ENCODE measurements at regions not wholly inside any gene's neighbourhood (a gene's known extent, or its start where the extent isn't known, plus 50 kb on each side); places are given as distances from the start of the nearest gene placed in this dataset.

DNA sequence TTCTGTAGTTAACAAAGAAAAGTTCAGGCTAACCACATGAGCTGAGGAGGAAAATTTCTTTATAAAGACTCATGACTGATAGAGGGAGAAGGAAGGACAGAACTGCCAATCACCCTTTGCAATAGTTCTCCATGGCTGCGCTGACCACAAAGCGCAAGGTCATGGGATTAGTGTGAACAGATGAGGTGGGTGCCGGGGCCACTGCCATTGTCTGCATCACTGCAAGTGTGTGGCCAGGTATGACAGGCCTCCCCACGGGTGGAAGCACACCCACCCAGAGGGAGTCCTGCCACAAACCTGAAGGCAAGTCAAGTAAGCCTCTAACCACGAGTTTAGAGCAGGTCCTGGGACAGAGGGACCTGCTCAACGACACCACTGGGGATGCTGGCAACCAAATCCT is 128.1 kb downstream of the TUBA3C start:
- H3K23me2 ChIP-seq (ENCODE audit: insufficient read length, low read depth, low read length, poor library complexity, severe bottlenecking): no peaks in the 10 kb centered on the region
- no peak overlapping the region for H3K27ac ChIP-seq (ENCODE audit: insufficient read length, low read depth, low read length)
- H4K5ac ChIP-seq (ENCODE audit: insufficient read length, low read depth, low read length): no peak overlapping the region
- no peak overlapping the region for H2BK15ac ChIP-seq (ENCODE audit: low read depth, low read length)
- Mint-ChIP-seq H3K4me1 (no peaks in the 10 kb centered on the region), H3K27ac (no peak overlapping the region), H3K27me3 (ENCODE audit: low read depth) (peaks cover 2% of the 10 kb centered on the region), H3K36me3 (ENCODE audit: insufficient read depth in 1 of 3, low read depth in 3 of 3) (peaks cover 15 to 36% (median 25%) of the 10 kb centered on the region in 3 experiments; a peak in 6 of 7 replicates), H3K4me3 (no peak overlapping the region), H3K9me3 (peaks cover 98 to 100% of the 10 kb centered on the region in 2 experiments)
- H3K56ac ChIP-seq (ENCODE audit: insufficient read length, low read depth, low read length): no peak overlapping the region
- H4K91ac ChIP-seq (ENCODE audit: insufficient read length, low read depth, low read length): no peak overlapping the region
- H2AK5ac ChIP-seq (ENCODE audit: insufficient read length, low read length): no peak overlapping the region
- H4K20me1 ChIP-seq (ENCODE audit: control insufficient read depth, insufficient read depth, insufficient read length): no peaks in the 10 kb centered on the region
- no peak overlapping the region for H4K8ac ChIP-seq (replicated peaks; ENCODE audit: insufficient read length, low read depth, low read length)
- H3K18ac ChIP-seq (ENCODE audit: insufficient read length, low read depth, low read length): no peak overlapping the region
- no peak overlapping the region for H3K4ac ChIP-seq (ENCODE audit: low read depth, low read length)
- no peaks in the 10 kb centered on the region for H3K79me2 ChIP-seq (ENCODE audit: insufficient read depth, low read length)
- H3K23ac ChIP-seq (ENCODE audit: insufficient read length, low read depth, low read length): no peak overlapping the region
- no peak overlapping the region for H2BK20ac ChIP-seq (ENCODE audit: low read depth, low read length, poor library complexity, severe bottlenecking)
- no peak overlapping the region for H2BK5ac ChIP-seq (ENCODE audit: insufficient read length, low read length)
- H3K9ac ChIP-seq (ENCODE audit: extremely low read depth, insufficient read length, low read length): no peak overlapping the region
- no peak overlapping the region for H3T11ph ChIP-seq (ENCODE audit: low read length)
- no peak overlapping the region for H3K4me2 ChIP-seq (ENCODE audit: insufficient read depth, insufficient read length, low read length)
- no peak overlapping the region for H2BK12ac ChIP-seq (ENCODE audit: insufficient read length, low read depth, low read length)
- DNase-seq: no peak
- H3K79me1 ChIP-seq (ENCODE audit: insufficient read depth, low read depth, low read length, poor library complexity, severe bottlenecking): no peaks in the 10 kb centered on the region
- H3K27me3 ChIP-seq (ENCODE audit: insufficient read depth, low read length): no peaks in the 10 kb centered on the region
- TF ChIP-seq, protein P1, sequence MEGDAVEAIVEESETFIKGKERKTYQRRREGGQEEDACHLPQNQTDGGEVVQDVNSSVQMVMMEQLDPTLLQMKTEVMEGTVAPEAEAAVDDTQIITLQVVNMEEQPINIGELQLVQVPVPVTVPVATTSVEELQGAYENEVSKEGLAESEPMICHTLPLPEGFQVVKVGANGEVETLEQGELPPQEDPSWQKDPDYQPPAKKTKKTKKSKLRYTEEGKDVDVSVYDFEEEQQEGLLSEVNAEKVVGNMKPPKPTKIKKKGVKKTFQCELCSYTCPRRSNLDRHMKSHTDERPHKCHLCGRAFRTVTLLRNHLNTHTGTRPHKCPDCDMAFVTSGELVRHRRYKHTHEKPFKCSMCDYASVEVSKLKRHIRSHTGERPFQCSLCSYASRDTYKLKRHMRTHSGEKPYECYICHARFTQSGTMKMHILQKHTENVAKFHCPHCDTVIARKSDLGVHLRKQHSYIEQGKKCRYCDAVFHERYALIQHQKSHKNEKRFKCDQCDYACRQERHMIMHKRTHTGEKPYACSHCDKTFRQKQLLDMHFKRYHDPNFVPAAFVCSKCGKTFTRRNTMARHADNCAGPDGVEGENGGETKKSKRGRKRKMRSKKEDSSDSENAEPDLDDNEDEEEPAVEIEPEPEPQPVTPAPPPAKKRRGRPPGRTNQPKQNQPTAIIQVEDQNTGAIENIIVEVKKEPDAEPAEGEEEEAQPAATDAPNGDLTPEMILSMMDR (conservative IDR thresholded peaks at IDR 0.05): no peak
- H2AFZ ChIP-seq (ENCODE audit: low read length): no peak overlapping the region
- no peaks in the 10 kb centered on the region for H3K4me1 ChIP-seq (ENCODE audit: insufficient read depth, low read length)
- no peak overlapping the region for H3K14ac ChIP-seq (ENCODE audit: insufficient read depth, low read length)
- H3K9me3 ChIP-seq (ENCODE audit: control insufficient read depth, low read depth, low read length): peaks cover 96% of the 10 kb centered on the region
- WGBS (ENCODE audit: extremely low coverage, insufficient read length, low lambda C conversion rate): no CpG with 5 or more reads among the region's 6 CpGs
- no peak overlapping the region for H2BK120ac ChIP-seq (ENCODE audit: low read depth, low read length, poor library complexity, severe bottlenecking)
